B cell (primary cell): ENCODE measurements at regions not wholly inside any gene's neighbourhood (a gene's known extent, or its start where the extent isn't known, plus 50 kb on each side); places are given as distances from the start of the nearest gene placed in this dataset.

ENCODE experiments used
- ATAC-seq: fragments of 200-7000 bp; cut with Tn5 transposase; one replicate; pipeline ENCODE4 v1.10.0; 2021; ENCODE audit warnings: low read depth, mild to moderate bottlenecking, moderate number of reproducible peaks, moderate library complexity
- CTCF ChIA-PET: fragments of 350-600 bp; sonication (Branson Sonifier 250); formaldehyde crosslinking; loops from one replicate; lab custom pipeline; 2021; ENCODE audit warnings: antibody characterized with exemption, inconsistent platforms; lab: Charles Lee
- POLR2A ChIA-PET: fragments of 350-600 bp; sonication (Branson Sonifier 250); formaldehyde crosslinking; loops from one replicate; lab custom pipeline; 2021; ENCODE audit warnings: antibody characterized with exemption; lab: Charles Lee
- DNase-seq: peaks from one replicate; pipeline ENCODE4 v3.0.0; 2013
- H2AFZ ChIP-seq: 2 replicates; pipeline ENCODE4 v1.6.1; 2012; ENCODE audit warnings: mild to moderate bottlenecking, low read depth, low read length; ENCODE audit not compliant: insufficient read depth, poor library complexity, severe bottlenecking
- H3K27ac ChIP-seq, 2 donors: 1 replicate in 1 of 2; 2 replicates in 1 of 2; pipeline ENCODE4 v1.5.1; 2012 to 2013; ENCODE audit warnings: low read length in 2 of 2, mild to moderate bottlenecking in 2 of 2, moderate library complexity in 1 of 2
- H3K27me3 ChIP-seq, 4 experiments: fragments of 200-600 bp in 1 of 4; sonication (generic) in 1 of 4; replicated peaks in 1 of 4; 1 replicate in 2 of 4; 2 replicates in 2 of 4; pipeline versions ENCODE4 v1.6.1 to v1.7.0; 2013 to 2016; ENCODE audit warnings: low read length in 3 of 4, mild to moderate bottlenecking in 2 of 4, mixed read lengths in 1 of 4, moderate library complexity in 1 of 4; ENCODE audit not compliant: insufficient read depth in 4 of 4, control insufficient read depth in 3 of 4; ENCODE audit errors: control extremely low read depth in 1 of 4
- H3K36me3 ChIP-seq, 2 experiments: replicated peaks in 1 of 2; 1 replicate in 1 of 2; 2 replicates in 1 of 2; pipeline versions ENCODE4 v1.6.1 to v1.7.1; 2013; ENCODE audit warnings: low read length in 1 of 2; ENCODE audit not compliant: insufficient read depth in 2 of 2, control insufficient read depth in 1 of 2; ENCODE audit errors: control extremely low read depth in 1 of 2, extremely low read depth in 1 of 2
- H3K4me1 ChIP-seq, 2 donors: fragments of 200-600 bp in 1 of 2; sonication (generic) in 1 of 2; 1 replicate in 1 of 2; 2 replicates in 1 of 2; pipeline versions ENCODE4 v1.5.1 to v1.6.1; 2013 to 2017; ENCODE audit warnings: low read length in 2 of 2; ENCODE audit not compliant: control insufficient read depth in 2 of 2, insufficient read depth in 2 of 2
- H3K4me2 ChIP-seq: replicated peaks from 2 replicates; pipeline ENCODE3; 2012; ENCODE audit warnings: mild to moderate bottlenecking, low read depth, low read length; ENCODE audit not compliant: poor library complexity, severe bottlenecking
- H3K4me3 ChIP-seq, 5 experiments: fragments of 200-600 bp in 1 of 5; sonication (generic) in 1 of 5; 1 replicate in 3 of 5; 2 replicates in 2 of 5; pipeline versions ENCODE4 v1.5.1 to v1.7.0; 2011 to 2016; ENCODE audit warnings: low read length in 4 of 5, mild to moderate bottlenecking in 4 of 5, low read depth in 2 of 5, control low read depth in 1 of 5, moderate library complexity in 1 of 5; ENCODE audit not compliant: insufficient read depth in 1 of 5; ENCODE audit errors: control extremely low read depth in 1 of 5, extremely low read depth in 1 of 5
- H3K79me2 ChIP-seq: fragments of 200-600 bp; sonication (generic); one replicate; pipeline ENCODE4 v1.6.0; 2016; ENCODE audit warnings: low read length; ENCODE audit not compliant: control insufficient read depth, insufficient read depth
- H3K9ac ChIP-seq: fragments of 200-600 bp; sonication (generic); 2 replicates; pipeline ENCODE4 v1.6.1; 2017; ENCODE audit warnings: mild to moderate bottlenecking, low read length, moderate library complexity
- H3K9me3 ChIP-seq, 3 donors: one replicate each; pipeline versions ENCODE4 v1.6.1 to v1.7.1; 2013; ENCODE audit warnings: low read length in 2 of 3; ENCODE audit not compliant: control insufficient read depth in 2 of 3, insufficient read depth in 1 of 3; ENCODE audit errors: control extremely low read depth in 1 of 3
- H4K20me1 ChIP-seq: 2 replicates; pipeline ENCODE4 v1.6.0; 2012; ENCODE audit warnings: mild to moderate bottlenecking, low read length; ENCODE audit not compliant: insufficient read depth, control insufficient read depth, poor library complexity, severe bottlenecking
- H3K27ac Mint-ChIP-seq: one replicate; pipeline ENCODE4 v1.8.0; 2021; ENCODE audit warnings: mixed read lengths
- H3K27me3 Mint-ChIP-seq: one replicate; pipeline ENCODE4 v1.8.0; 2021; ENCODE audit warnings: mixed read lengths
- H3K4me1 Mint-ChIP-seq: one replicate; pipeline ENCODE4 v1.8.0; 2021; ENCODE audit warnings: mixed read lengths
- H3K4me3 Mint-ChIP-seq: one replicate; pipeline ENCODE4 v1.8.0; 2021; ENCODE audit warnings: mixed read lengths
- H3K9me3 Mint-ChIP-seq: one replicate; pipeline ENCODE4 v1.8.0; 2022; ENCODE audit warnings: mixed read lengths; ENCODE audit not compliant: insufficient read depth
- CTCF ChIP-seq: fragments of 200-600 bp; IDR thresholded peaks from one replicate; pipeline ENCODE4 v1.8.0; 2022; ENCODE audit warnings: antibody characterized with exemption, mild to moderate bottlenecking
- EZH2 ChIP-seq: IDR thresholded peaks from 2 replicates; pipeline ENCODE4 v1.6.1; 2012; ENCODE audit warnings: borderline replicate concordance, low read depth, mild to moderate bottlenecking, moderate library complexity, low read length; ENCODE audit not compliant: insufficient read depth, poor library complexity, severe bottlenecking
- WGBS: methylation state at CpG from one replicate; pipeline ENCODE4 v1.1.5; 2013; ENCODE audit warnings: missing lambda C conversion rate; ENCODE audit not compliant: insufficient coverage; 5-methylcytosine and 5-hydroxymethylcytosine counted together
- intact Hi-C: fragments of 100-400 bp; cut with micrococcal nuclease; formaldehyde crosslinking; loops from one replicate; pipeline ENCODE4 v1.10.0; 2022

DNA sequence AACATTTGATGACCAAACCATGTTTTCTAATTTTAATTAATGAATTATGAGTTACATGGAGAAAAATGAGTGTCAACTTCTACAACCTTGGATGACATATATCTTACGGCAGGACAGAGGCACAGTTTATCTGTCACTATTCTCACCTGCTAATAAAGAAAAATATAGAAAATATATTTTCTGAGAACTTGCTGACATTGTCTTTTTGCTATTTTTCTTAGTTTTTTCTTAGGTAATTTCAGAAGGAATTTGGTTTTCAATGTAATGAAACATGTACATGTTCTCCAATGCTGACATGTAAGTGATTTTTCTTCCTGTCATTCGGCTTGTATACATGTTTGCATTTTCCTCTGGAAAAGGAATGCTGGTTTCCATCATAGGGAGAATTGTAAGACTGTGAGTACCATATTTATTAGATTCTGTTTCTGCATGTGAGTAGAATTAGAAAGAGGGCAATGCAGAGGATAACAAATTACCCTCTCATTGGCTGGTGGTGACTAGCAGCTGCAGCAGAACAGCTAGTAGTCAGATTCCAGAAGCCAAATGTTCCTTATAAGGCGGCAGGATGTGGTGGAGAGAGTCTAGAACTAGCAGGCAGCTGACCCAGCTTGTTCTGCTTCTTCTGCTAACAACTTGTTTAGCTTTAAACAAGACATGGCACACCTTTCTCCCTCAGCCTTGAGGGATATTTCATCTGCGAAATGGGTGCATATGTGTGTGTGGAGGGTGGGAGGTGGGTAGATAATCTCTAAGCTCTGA is 132.8 kb upstream of the SPACA1 start:
- Histone ChIP-seq H3K9ac (no peak overlapping the region), H3K9me3 (peaks cover 0 to 12% (median 11%) of the 10 kb centered on the region in 3 donors), H3K27me3 (no peaks in the 10 kb centered on the region), H3K4me2 (no peak overlapping the region), H3K79me2 (no peaks in the 10 kb centered on the region), H2AFZ (no peak overlapping the region), H3K4me3 (no peak overlapping the region), H3K27ac (no peak overlapping the region), H4K20me1 (no peaks in the 10 kb centered on the region), H3K36me3 (no peaks in the 10 kb centered on the region), H3K4me1 (peaks cover 29 to 34% of the 10 kb centered on the region in 2 donors)
- POLR2A ChIA-PET = no interaction called here
- Mint-ChIP-seq H3K27me3 (peaks cover 6% of the 10 kb centered on the region), H3K4me3 (no peak overlapping the region), H3K9me3 (peaks cover 3% of the 10 kb centered on the region), H3K4me1 (peaks cover 32% of the 10 kb centered on the region), H3K27ac (no peak overlapping the region)
- TF ChIP-seq CTCF (no peak), EZH2 (no peak)
- CTCF ChIA-PET = interaction anchor here (0.6 kb wide), 1 partner anchor 1168 kb away, joined by 3 read pairs; no protein-coding TSS in a partner anchor
- DNase-seq = no peak
- intact Hi-C loops = no loop called here
- no peak for ATAC-seq
- WGBS = no CpG with 5 or more reads among the region's 4 CpGs

DNA sequence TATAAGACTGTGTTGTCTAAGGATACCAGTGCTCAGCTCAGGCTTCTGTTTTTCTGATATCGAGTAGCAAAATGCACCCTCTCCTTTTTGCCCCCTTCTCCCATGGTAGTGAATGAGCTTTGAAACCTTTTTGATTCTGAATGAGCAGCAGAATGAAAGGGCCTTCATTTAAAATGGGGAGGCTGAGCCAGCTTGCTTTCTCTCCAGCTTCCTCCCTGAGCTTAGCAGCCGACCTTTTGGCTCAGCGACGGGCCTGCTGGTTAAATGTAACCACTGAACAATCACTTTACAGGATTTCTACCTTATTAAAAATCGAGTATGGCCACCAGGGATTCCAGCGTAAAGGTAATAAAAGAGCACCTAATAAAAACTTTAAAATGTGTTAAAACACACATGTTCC is 133.7 kb upstream of the SPACA1 start:
- Histone ChIP-seq H2AFZ (no peak overlapping the region), H3K4me1 (peaks cover 21 to 26% of the 10 kb centered on the region in 2 donors), H3K9ac (no peak overlapping the region), H3K9me3 (peaks cover 0 to 12% (median 11%) of the 10 kb centered on the region in 3 donors), H3K36me3 (no peaks in the 10 kb centered on the region), H3K4me3 (no peak overlapping the region), H3K4me2 (no peak overlapping the region), H3K79me2 (no peaks in the 10 kb centered on the region), H3K27ac (no peak overlapping the region), H3K27me3 (no peaks in the 10 kb centered on the region), H4K20me1 (no peaks in the 10 kb centered on the region)
- Mint-ChIP-seq H3K4me1 (peaks cover 25% of the 10 kb centered on the region), H3K9me3 (peaks cover 3% of the 10 kb centered on the region), H3K27me3 (peaks cover 6% of the 10 kb centered on the region), H3K4me3 (no peak overlapping the region), H3K27ac (no peak overlapping the region)
- DNase-seq = no peak
- no CpG with 5 or more reads among the region's 6 CpGs for WGBS
- ChIA-PET CTCF (interaction anchor here (2.3 kb wide), 1 partner anchor 16 kb away, joined by 6 read pairs; no protein-coding TSS in a partner anchor), POLR2A (no interaction called here)
- ATAC-seq = no peak
- intact Hi-C loops = no loop called here
- TF ChIP-seq EZH2 = no peak
- no peak for TF ChIP-seq CTCF
